ENCODE measurements at regions not wholly inside any gene's neighbourhood (a gene's known extent, or its start where the extent isn't known, plus 50 kb on each side); places are given as distances from the start of the nearest gene placed in this dataset.

DNA sequence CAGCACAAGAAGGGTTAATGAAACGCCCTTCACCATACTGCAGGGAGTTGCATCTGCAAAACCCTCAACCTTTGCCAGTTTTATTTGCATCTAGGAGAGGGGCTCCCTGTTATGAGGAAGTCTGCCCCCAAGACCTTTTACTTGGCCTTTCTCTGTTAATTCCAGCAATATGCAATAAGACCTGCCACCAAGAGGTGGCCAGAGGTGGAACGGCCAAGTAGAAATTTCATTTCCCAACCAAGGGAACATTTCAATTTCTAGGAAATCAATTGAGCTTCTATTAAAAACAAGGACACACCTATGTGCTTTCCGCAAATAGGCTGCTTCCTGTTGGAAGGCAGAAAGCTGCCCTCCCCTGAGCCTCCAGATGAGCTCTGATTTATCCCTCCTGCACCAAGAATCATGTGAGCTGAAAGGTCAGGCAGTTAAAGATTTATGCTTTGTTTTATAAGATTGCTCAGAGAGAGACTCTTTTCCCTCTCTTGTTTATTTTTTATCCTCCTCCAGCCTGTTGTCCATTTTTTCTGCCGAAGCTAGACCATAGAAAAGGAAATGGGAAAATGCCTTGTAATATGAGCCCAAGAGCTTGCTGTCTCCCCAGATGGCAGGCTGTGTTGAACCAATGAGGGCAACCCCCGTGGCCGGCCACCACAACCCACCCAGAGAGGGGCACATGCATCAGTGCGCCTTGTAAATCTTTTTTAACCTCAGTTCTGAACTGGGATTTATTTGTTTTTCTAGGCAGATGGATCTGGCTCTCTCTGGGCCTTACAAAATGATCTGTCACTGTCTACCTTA, 572.8 kb downstream of the TLE1 start:
- Histone ChIP-seq H4K20me1 (ENCODE audit: control insufficient read depth, insufficient read depth) (no peaks in the 10 kb centered on the region), H3K36me3 (ENCODE audit: control insufficient read depth in 2 of 2, insufficient read depth in 2 of 2, low read length in 1 of 2) (no peaks in the 10 kb centered on the region)
- CTCF ChIA-PET = no interaction called here

More for the DNA sequence above, 572.8 kb downstream of the TLE1 start:
- no peak overlapping the region for H3K4me2 ChIP-seq (ENCODE audit: control insufficient read depth, insufficient read depth)
- in situ Hi-C loops (cut with MboI) = no loop called here
- H2AFZ ChIP-seq (ENCODE audit: control insufficient read depth, low read depth, low read length) = no peak overlapping the region
- ChIA-PET SMC1A (ENCODE audit: uncharacterized antibody, unreplicated experiment) (interaction anchor here (0.6 kb wide), 1 partner anchor 741 kb away, joined by 3 read pairs; no protein-coding TSS in a partner anchor), RAD21 (ENCODE audit: unreplicated experiment) (no interaction called here), POLR2A (no interaction called here)
- H3K4me1 ChIP-seq (ENCODE audit: control insufficient read depth, insufficient read depth, low read length) = no peaks in the 10 kb centered on the region
- H3K27ac ChIP-seq (ENCODE audit: control insufficient read depth, insufficient read depth) = no peak overlapping the region
- no peaks in the 10 kb centered on the region for H3K9me3 ChIP-seq (replicated peaks; ENCODE audit: control insufficient read depth, insufficient read depth, low read length)
- TF ChIP-seq NFYA (IDR thresholded peaks at IDR 0.05; ENCODE audit: borderline replicate concordance, low read depth, low read length) (no peak), NFIC (IDR thresholded peaks at IDR 0.05; ENCODE audit: low read depth, low read length) (no peak), HDAC6 (IDR thresholded peaks at IDR 0.05; ENCODE audit: unreplicated experiment) (no peak), RFX5 (IDR thresholded peaks at IDR 0.05; ENCODE audit: low read depth, low read length) (no peak)
- TF ChIP-seq, protein P1, sequence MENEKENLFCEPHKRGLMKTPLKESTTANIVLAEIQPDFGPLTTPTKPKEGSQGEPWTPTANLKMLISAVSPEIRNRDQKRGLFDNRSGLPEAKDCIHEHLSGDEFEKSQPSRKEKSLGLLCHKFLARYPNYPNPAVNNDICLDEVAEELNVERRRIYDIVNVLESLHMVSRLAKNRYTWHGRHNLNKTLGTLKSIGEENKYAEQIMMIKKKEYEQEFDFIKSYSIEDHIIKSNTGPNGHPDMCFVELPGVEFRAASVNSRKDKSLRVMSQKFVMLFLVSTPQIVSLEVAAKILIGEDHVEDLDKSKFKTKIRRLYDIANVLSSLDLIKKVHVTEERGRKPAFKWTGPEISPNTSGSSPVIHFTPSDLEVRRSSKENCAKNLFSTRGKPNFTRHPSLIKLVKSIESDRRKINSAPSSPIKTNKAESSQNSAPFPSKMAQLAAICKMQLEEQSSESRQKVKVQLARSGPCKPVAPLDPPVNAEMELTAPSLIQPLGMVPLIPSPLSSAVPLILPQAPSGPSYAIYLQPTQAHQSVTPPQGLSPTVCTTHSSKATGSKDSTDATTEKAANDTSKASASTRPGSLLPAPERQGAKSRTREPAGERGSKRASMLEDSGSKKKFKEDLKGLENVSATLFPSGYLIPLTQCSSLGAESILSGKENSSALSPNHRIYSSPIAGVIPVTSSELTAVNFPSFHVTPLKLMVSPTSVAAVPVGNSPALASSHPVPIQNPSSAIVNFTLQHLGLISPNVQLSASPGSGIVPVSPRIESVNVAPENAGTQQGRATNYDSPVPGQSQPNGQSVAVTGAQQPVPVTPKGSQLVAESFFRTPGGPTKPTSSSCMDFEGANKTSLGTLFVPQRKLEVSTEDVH (IDR thresholded peaks at IDR 0.05; ENCODE audit: low read depth, partially characterized antibody) = no peak
- TF ChIP-seq, protein P2, sequence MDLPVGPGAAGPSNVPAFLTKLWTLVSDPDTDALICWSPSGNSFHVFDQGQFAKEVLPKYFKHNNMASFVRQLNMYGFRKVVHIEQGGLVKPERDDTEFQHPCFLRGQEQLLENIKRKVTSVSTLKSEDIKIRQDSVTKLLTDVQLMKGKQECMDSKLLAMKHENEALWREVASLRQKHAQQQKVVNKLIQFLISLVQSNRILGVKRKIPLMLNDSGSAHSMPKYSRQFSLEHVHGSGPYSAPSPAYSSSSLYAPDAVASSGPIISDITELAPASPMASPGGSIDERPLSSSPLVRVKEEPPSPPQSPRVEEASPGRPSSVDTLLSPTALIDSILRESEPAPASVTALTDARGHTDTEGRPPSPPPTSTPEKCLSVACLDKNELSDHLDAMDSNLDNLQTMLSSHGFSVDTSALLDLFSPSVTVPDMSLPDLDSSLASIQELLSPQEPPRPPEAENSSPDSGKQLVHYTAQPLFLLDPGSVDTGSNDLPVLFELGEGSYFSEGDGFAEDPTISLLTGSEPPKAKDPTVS (IDR thresholded peaks at IDR 0.05; ENCODE audit: low read depth, low read length) = no peak
- TF ChIP-seq, protein P3, sequence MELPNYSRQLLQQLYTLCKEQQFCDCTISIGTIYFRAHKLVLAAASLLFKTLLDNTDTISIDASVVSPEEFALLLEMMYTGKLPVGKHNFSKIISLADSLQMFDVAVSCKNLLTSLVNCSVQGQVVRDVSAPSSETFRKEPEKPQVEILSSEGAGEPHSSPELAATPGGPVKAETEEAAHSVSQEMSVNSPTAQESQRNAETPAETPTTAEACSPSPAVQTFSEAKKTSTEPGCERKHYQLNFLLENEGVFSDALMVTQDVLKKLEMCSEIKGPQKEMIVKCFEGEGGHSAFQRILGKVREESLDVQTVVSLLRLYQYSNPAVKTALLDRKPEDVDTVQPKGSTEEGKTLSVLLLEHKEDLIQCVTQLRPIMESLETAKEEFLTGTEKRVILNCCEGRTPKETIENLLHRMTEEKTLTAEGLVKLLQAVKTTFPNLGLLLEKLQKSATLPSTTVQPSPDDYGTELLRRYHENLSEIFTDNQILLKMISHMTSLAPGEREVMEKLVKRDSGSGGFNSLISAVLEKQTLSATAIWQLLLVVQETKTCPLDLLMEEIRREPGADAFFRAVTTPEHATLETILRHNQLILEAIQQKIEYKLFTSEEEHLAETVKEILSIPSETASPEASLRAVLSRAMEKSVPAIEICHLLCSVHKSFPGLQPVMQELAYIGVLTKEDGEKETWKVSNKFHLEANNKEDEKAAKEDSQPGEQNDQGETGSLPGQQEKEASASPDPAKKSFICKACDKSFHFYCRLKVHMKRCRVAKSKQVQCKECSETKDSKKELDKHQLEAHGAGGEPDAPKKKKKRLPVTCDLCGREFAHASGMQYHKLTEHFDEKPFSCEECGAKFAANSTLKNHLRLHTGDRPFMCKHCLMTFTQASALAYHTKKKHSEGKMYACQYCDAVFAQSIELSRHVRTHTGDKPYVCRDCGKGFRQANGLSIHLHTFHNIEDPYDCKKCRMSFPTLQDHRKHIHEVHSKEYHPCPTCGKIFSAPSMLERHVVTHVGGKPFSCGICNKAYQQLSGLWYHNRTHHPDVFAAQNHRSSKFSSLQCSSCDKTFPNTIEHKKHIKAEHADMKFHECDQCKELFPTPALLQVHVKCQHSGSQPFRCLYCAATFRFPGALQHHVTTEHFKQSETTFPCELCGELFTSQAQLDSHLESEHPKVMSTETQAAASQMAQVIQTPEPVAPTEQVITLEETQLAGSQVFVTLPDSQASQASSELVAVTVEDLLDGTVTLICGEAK (IDR thresholded peaks at IDR 0.05; ENCODE audit: borderline replicate concordance) = no peak
- H3K27me3 ChIP-seq (replicated peaks in 1 of 2; ENCODE audit: control insufficient read depth in 2 of 2, insufficient read depth in 2 of 2, low read length in 1 of 2) = no peaks in the 10 kb centered on the region
- intact Hi-C loops (cut with micrococcal nuclease; ENCODE audit: unreplicated experiment) = no loop called here
- 17% methylated on average over 7 of the region's 7 CpGs for WGBS (ENCODE audit: insufficient coverage, insufficient replicate concordance, low lambda C conversion rate, missing lambda C conversion rate)
- H3K79me2 ChIP-seq (ENCODE audit: control insufficient read depth, insufficient read depth, low read length) = no peaks in the 10 kb centered on the region
- DNase-seq (ENCODE audit: low read depth, low spot score) = no peak
- ATAC-seq = no peak
- BruUV-seq (replicated peaks) = no TSS peak
- H3K9ac ChIP-seq (ENCODE audit: control insufficient read depth, insufficient read depth, low read length) = no peak overlapping the region
- no peak overlapping the region for H3K4me3 ChIP-seq
- no peak for FAIRE-seq

Data from GM12878 (cell line).